Stimulated activated CD4-positive, alpha-beta T cell treated with anti-CD3 and anti-CD28 coated beads, Interleukin-15, amount 100 ng/mL, for 48 hours (primary cell): ENCODE measurements at regions not wholly inside any gene's neighbourhood (a gene's known extent, or its start where the extent isn't known, plus 50 kb on each side); places are given as distances from the start of the nearest gene placed in this dataset.

Experiments
- DNase-seq, 2 donors: peaks; one replicate each; pipeline ENCODE4 v3.0.0-alpha.2; 2020; ENCODE audit warnings: low read depth in 2 of 2

DNA sequence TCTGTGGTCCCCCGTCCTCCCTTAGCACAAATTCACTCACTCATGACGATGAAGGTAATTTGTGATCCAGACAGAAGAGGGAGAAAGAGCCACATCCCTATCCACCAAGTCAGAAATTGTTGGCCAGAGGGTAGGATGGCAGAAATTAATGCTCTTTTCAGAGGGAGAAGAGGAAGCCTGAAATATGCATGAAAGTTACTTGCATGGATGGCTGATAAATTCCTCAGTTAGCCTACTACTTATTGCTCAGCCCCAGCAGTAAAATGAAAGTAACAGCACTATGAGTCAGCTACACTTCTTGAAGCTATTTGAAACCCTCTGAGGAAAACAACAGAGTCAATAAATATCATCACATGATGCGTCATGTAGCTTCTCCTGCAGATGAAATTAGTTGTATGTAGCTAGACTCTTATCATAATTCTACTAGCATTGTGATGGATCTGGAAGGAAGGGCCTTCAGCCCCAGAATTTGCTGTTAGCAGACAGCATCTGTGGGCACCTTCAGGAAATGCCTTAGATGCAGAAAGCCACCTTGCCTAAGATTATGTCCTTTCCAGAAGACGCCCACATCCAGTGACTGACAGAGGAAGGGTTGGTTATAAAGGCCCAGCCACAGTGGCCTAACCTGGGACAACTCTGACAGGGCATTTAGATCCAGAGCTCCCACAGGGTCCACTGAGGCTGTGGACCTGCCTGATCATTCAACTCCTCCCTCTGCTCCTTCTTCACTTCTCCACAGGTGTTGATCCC lies 81.2 kb upstream of the CCDC112 start:
- DNase-seq = no peak

DNA sequence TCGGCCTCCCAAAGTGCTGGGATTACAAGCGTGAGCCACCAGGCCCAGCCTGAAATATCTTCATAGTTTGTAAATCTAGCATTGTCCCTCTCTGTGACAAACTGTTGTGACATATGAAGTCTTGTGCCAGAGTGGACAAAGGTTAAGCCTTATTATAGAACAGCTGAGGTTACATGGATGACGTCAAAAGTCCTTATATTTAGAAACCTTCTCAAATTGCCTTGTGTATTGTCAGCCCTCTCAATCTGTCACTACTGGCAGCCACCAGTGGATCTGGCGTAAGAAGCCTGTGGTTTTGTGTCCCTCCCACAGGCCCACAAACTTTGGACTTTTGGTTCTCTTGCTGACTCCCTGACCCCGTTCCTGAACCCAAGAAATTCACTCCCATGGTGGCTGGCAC lies 79.4 kb upstream of the CCDC112 start:
- no peak for DNase-seq

- no peak for DNase-seq
Measured at GRCh38 chr5:115374057-115374775, 77.8 kb upstream of the CCDC112 start.

- DNase-seq = no peak
Measured at GRCh38 chr5:115372146-115372545, 75.7 kb upstream of the CCDC112 start.

DNA sequence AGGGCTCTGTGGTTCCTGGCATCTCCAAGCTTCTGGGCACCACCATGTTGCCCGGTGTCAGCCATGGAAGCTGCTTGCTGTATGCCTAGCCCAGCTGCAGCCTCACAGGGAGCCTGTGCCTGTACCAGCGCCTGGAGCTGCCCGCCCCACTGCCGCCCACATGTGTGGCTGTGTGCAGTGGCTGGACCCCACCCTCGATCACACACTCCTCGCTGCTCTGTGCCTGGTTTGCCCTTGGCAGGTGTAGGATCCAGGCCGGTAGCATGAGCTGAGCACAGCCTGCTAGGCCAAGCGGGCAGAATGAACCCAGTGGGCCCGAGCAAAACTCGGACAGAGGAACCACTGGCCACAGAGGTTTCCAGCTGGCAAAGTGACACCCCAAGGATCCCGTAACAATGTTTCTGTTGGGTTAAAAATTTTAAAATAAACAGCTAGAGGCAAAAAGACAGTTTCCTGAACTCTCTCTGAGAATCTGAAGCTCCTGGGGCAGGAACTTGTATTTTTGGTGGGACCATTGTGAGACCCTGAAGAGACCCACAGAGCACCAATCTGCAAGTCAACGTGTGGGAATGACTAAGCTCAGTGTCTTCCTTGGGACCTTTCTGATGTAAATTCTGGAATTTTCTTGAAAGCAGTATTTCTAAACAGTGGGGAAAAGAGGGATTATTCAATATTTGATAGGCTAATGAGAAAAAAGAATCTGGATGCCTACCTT lies 73.1 kb upstream of the CCDC112 start:
- no peak for DNase-seq

- no peak for DNase-seq
Measured at GRCh38 chr5:115366223-115366622, 69.8 kb upstream of the CCDC112 start.

DNA sequence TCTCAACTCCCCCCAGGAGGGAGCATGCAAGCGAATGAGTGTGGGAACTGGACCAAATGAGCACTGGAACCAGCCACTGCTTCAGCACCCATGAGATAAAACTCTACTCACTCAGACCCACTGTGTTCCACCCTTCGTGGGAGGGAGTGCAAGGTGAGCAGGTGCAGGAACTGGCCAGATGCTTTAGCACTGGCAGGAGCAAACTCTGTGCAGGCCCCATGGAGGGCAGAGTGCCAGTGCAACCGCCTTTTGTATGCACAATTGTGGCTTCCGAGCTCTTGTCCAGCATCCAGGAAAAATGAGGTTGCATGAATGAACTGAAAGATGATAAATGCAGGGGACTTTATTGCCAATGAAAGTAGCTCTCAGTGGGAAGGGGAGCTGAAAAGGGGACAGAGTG lies 67.4 kb upstream of the CCDC112 start:
- DNase-seq = no peak

- no peak for DNase-seq
Measured at GRCh38 chr5:115360046-115360685, 63.7 kb upstream of the CCDC112 start.

GRCh38 chr5:115355767-115356381 lies 59.4 kb upstream of the CCDC112 start:
- DNase-seq = no peak

- no peak for DNase-seq
Measured at GRCh38 chr5:115355095-115355494, 58.6 kb upstream of the CCDC112 start.

DNA sequence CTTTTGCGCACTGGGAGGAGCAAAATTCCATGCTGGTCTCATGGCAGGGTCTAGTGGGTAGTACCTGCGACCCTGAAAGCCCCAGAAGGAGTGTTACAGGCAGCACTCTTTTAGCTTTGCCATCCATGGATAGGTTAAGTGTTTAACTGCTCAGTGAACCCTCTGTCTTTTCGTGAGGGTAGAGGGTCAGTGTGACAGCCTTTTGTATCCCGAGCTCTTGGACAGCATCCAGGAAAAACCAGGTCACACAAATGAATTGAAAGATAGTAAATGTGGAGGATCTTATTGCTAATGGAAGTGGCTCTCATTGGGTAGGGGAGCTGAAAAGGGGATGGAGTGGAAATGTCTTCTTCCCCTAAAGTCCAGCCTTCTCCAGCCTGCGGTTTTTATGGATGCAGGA lies 57.8 kb upstream of the CCDC112 start:
- DNase-seq = no peak

DNA sequence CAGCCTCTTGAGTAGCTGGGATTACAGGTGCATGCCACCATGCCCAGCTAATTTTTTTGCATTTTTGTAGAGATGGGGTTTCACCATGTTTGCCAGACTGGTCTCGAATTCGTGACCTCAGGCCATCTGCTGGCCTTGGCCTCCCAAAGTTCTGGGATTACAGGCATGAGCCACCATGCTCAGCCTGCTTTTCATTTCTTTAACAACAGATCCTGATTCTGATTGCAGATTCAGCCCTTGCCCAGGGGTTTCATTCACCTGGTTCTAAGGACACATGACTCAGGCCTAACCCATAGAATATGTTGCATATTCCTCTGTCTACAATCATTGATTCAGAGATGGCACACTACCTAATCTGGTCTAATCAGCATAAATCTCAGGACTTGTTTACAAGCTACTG lies 56.1 kb upstream of the CCDC112 start:
- DNase-seq = no peak

DNA sequence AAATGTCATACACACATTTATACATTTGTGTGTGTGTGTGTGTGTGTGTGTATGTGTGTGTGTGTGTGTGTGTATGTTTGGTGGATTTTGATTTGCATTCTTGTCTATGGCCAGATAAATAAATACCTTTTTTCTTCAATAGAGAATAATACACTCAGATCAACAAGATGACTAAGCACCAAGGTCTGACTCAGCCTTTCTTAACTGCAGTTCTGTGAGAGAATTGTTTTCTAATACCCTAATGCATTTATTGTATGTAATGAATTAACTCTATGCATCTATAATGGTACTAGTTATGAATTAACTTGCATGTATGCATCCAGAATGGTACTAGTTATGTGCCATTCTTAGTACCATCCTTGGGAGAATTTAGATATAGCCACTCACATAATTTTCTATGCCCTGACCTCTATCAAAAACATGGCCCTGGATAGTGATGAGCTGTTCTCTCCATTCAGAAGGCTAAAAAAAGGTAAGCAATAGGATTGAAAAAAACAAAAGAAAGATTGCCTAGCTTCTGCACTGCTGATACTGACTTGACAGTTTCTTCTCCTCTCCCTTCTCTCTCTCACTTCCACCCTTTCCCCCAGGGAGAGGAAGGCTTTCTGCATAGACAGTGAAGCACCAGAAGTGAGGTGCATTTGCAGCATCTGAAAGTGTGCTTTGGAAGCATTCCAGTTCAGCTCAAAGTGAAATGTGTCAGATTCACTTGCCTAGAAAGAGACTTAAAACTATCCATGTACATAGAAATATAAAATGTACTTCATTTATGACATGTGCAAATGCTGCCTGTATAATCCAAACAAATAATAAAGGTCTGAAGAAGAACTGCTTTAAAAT lies 55.1 kb upstream of the CCDC112 start:
- no peak for DNase-seq

GRCh38 chr5:115350894-115351293 lies 54.4 kb upstream of the CCDC112 start:
- DNase-seq = no peak

DNA sequence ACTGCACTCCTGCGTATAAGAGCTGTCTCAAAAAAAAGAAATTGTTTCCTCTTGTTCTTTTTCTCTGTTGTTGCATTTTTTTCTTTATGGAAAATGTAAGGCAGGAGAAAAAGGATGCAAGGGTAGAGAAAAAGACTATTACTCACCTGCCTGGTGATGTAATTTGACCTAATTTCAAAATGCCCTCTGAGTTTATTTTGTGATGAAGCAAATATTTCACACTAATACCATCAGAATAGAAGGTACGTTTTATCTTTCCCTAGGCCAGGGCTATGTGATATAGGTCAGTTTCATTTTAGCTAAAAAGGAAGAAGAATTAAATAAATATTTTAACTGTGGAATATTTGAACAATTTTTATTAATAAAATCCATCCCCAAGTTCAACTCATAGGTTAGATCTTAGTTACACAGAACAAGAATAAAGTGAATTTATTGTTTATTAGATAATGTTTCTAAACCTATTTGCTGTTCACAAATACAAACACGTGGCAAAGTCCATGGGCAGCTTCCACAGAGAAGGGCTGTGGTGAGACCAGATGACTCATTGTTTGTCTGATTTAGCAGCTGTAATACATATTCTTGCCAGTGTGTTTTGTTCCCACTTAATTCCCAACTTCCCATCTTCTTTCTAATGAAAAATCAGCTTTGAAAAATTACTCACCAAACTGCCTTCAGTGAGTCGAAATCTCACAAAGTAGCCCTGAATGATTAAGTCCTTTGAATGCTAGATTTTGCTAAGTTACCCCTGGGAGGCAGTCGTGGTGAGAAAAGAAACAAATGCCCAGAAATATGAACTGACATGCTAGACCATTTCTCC lies 52.8 kb upstream of the CCDC112 start:
- DNase-seq = no peak

DNA sequence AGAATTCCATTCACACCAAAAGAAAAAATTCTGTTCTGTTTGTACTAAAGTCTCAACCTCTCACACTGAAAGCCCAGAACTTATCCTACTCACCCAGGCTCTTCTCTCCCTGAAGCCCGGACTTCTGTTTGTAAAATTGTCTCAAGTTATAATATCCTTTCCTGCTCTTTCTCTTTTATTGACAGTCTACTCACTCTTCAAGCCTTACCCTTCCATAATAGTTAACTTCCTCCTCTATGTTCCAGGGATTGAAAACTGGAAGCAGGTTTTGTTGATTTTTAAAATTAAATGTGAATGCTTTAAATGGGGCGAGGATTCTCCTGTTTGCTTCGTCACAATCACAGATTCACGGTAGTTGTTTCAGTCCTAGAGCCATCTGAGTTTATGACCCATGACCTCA lies 51.7 kb upstream of the CCDC112 start:
- DNase-seq = no peak
